GM21367 (cell line): ENCODE measurements at regions not wholly inside any gene's neighbourhood (a gene's known extent, or its start where the extent isn't known, plus 50 kb on each side); places are given as distances from the start of the nearest gene placed in this dataset.

Source experiments
- ATAC-seq: cut with Tn5 transposase; IDR thresholded peaks from one replicate; pipeline ENCODE4 v1.9.1; 2021; ENCODE audit not compliant: unreplicated experiment

DNA sequence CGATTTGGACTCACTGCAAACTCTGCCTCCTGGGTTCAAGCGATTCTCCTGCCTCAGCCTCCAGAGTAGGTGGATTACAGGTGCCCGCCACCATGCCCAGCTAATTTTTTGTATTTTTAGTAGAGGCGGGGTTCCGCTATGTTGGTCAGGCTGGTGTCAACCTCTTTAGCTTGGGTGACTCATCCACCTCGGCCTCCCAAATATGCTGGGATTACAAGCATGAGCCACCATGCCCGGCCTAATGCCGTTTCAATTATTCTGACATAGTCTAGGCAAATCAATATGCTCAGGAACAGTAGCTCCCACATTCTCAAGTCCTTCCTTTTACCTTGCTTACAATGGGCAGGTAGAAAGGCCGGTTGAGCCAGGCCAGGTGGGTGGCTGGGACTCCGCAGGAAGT is 82.0 kb upstream of the EEA1 start:
- no peak for ATAC-seq

DNA sequence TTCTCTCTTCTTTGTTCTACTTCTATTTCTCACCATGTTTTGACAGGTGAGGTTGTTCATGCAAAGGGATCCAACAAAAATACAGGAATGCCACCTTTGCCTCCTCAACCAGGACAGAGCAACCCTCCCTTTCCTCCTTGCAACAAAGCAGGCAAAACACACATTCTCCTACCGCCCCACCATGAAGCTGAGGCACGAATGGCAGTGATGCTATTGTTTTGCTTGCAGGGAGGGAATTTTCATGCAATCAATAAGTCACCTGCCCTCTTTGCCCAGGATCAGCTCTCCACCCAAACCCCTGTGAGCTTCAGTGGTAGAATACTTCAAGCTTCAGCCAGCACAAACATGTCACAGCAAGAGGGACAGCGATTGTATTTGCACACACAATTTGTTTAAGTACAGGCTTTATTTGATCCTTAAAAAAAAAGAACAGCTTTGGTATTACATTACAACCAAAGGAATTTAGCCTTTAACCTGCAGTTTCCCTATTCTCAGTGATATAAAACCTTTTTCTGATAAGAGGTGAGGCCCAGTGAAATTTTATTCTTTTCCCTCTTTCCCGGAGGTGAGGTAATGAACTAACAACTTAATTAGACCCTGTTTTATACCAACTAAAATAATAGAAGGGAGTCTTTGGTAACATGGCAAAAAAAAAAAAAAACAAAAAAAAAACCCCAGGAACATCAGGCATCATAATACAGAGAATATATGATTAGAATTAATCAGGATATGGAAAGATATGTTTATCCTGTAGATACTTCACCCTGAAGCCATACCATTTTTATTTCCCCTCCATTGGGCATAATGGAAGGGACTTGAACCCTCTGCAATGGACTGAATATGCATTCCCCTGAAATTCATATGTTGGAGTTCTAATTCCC is 87.0 kb upstream of the EEA1 start:
- no peak for ATAC-seq

DNA sequence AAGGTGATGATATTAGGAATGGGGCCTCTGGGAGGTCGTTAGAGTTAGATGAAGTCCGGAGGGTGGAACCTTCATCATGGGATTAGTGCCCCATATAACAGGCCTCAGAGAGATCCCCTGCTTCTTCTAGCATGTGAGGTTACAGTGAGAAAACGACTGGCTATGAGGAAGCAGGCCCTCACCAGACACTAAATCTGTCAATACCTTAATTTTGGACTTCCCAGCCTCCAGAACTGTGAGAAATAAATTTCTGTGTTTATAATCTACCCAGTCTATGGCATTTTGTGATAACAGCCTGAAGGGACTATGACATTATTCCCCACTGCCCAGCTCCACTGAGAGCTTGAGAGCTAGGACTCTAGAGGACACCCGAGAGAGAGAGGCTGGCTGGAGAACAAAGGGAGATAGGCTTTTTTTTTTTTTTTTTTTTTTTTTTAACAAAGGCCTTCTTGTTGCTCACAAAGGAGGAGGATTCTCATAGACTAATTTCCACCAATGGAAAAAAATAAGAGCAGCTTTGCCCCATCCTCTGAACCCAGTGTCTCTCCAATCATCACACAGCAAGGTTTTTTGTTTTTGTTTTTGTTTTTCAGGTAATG is 87.8 kb upstream of the EEA1 start:
- no peak for ATAC-seq

DNA sequence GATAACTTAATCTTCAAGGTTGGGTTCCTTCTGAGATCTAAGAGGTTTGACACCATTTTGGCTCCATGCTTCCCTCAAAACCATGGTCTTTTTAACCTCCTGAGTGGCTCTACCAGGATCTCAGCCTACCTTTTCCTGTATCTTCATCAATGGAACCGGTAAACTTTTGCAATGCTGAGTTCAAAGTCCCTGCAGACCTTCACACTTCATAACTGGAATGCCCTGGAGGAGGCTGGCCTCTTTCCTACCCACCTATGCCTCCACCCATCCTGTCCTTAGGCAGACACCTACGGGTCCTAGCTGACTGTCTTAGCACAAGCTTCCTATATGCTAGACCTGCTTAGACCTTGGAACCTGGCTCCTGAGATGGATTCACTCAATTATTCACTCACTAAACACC is 89.5 kb upstream of the EEA1 start:
- ATAC-seq: no peak

DNA sequence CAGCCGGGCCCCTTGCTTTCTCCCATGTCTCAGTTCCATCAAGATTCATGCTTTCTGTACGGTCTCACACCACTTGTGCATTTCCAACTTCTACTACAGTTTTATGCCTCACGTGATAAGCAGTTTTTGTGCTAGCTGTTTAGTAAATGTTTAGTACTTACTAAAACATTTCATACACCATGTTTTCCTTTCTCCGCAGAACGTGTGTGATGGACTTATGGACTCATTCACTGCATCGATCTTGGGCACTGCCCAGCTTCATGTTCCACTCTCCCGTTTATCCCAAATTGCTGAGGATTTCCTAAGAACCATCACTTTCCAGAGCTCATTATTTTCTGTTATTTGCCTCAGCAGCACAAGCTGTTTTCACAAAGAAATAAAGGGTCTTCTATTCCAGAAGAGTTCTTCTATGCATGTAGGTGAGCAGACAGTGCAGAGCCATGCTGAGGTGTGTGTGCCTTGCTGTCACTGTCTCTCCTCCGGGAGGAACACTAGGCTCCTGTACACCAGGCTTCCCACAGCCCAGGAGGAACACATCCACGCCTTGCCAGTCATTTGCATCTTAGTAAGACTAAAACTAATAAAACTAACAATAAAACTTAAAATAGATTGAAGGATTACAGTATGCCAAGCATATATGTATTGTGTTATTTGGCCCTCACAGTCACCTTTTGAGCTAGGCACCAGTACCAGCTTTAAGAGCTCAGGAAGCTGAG is 90.3 kb upstream of the EEA1 start:
- no peak for ATAC-seq

DNA sequence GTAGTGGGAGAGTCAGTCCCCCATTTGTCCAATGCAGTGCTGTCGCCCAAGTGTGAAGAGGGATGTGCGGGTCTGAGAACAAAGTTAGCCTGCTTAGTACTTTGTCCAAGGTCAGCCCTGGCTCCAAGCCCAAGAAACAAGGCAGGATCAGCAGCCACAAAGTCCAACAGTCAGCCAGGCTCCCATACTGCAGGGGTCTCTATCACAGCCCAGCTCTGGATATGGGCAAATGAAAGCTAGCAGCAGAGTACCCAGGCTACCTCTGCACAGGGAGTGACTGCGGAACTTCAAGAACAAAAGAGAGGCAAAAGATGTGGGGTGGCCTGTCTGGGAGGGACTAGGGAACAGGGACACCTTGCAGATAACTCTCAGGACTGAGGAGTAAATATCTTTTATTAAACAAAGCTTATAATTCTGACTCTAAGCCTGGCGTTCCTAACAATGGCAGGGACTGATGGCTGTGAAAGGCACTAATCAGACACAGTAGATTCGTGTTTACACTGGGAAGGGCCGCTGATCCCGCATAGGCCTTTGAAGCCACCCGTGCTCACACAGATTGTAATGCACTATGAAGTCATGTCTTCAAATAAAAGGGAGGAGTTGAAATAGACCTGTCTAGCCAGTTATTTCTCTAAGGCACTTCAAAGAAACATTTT is 91.0 kb upstream of the EEA1 start:
- no peak for ATAC-seq

DNA sequence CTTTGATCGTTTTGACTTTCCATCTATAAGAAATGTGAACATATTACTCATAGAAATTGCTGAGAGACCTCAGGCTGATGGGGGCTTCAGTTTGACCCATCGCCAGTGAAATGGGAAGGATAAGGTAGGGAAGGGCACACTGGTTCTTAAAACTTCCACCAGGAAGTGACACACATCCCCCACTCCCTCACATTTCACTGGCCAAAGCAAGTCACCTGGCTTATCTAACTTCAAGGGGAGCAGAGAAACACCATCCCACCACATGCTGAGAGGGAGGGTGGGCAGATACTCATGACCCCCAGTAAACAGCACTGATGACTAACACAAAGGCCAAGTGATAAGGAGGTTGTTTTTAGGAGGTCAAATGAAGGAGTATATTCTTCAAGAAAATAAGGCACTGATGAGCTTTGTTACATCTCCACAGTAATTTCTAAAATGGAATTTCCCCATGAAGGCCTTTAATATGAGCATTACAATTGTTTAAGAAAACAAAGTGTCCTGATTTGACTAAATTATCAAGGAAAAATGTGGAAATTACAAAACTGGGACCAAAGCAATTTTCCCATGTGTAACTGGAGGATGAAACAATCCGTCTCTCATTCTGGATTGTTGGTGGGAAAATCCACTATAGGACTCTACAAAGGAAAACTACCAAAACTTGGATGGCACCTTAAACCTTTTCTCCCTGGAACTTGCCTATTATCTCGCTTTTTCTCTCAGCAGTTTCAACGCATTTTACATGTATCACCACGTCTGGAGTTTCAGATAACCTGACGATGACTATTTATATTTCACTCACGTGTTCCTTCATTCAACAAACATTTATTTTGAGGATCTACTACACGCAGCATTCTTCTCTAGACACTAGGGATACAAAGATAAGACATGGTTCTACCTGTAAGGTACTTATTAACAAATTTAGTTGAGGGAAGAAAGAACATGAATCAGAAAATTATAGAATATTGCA is 91.8 kb upstream of the EEA1 start:
- no peak for ATAC-seq

DNA sequence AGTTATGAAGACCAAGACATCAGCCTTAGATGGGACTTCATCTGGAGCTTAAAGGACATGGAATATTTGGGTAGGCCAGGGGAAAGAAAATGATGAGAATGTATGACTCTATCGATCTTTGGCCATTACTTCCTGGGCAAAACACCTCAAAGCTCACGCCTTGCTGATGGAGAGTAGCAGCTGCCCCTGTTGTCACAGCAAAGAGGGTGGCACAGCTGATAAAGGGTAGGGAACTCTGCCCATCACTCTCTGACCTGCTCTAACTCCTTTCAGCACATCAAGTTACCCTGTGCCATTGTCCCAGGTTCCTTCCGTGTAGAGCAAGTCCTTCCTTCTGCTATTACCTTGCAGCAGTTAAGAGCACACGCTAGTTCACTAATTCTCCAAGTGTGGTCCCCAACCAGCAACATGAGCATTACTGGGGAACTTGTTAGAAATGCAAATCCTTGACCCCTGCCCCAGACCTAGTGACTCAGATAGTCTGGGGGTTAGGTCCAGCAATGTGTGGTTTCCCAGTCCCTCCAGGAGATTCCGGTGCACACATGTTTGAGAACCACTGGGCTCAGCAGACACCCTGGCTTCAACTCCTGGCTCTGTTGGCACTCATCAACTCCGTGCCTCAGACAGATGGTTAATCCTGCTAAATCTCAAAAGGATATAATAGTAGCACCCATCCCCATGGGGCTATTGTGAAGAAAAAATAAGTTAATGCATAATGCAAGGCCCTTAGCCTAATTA is 93.7 kb upstream of the EEA1 start:
- ATAC-seq: no peak

DNA sequence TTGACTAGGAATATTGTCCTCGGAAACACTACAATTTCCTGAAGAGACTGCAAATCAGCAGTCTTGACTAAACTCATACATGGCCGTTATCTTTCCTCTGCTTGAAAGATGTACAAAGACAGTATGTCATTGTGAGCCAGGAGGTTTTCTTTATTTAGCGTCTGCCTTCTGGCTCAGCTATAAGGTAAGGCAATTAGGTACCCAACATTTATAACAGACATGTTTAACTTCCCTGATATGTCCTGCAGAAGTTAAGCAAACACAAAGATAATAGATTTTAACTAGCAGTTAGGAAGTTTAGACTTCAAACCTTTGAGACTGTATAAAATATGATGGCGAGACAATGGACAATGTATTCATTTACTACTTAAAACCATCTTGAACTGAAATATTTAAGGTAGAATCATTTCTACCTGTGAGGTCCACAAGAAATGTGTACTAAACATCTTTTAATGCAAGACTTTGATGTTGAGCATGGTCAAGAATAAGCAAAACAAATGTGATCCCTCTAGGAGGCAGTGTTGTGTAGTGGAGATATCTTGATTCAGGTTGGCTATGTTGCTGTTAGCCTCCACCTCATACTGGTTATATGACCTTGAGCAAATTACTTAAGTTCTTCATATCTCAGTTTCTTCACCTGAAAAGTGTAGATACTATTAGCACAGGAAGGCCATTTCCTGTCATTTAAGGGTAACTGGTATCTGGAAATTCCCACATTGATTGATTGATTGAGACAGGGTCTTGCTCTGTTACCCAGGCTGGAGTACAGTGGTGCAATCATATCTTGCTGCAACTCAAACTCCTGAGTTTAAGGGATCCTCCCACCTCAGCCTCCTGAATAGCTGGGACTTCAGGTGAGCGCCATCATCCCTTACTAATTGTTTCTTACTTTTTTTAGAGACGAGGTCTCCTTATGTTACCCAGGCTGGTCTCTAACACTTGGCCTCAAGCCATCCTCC is 96.3 kb upstream of the EEA1 start:
- peak; percentile 71 for ATAC-seq

DNA sequence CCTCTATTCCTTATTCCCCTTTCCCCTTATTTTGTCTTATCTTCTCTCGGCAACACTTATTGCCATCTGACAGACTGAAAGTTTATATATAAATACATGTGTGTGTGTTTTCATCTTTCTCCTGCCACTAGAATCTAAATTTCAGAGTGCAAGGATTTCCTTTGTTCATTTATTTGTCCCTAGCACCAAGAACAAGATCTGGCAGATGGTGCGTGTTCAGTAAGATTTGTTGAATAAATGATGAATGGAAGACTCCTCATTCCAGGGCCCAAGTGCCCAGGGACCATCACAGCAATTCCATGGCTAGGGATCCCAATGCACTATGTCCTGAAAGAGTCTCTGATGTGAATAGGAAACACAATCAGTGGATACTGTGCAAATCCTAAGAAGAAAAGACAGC is 97.9 kb upstream of the EEA1 start:
- ATAC-seq: no peak

DNA sequence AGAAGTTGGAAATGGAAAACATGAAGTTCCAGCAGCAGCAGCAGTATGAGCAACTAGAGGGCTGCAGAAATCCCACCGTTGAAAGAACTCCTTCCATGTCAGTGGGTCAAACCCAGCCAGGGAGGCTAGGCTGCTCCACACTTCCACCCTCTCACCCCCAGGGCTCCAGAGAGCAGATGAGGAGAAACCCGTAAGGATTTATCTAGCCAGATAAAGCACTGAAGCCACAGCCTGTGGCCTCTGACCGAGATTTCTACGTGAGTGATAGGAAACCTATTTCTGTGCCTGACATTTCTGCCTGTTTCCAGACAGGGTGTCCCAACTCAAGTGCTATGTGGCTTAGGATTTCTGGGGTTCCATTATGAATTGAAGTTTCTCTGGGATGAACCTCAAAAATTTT is 100.0 kb upstream of the EEA1 start:
- ATAC-seq: no peak

DNA sequence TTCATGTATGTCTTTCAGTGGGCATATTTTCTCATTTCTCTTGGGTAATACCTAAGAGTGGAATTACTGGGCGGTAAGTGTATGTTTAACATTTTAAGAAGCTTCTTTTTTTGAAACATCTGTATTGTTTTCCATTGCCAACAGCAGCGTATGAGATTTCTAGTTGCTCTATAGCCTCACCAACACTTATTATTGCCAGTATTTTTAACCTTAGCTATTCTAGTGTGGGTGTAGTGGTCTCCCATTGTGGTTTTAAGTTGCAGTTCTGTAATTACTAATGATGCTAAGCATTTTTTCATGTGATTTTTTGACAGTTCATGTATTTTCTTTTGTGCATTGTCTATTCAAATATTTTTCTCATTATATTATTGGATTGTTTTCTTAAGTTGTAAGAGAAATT is 101.9 kb upstream of the EEA1 start:
- ATAC-seq: no peak

DNA sequence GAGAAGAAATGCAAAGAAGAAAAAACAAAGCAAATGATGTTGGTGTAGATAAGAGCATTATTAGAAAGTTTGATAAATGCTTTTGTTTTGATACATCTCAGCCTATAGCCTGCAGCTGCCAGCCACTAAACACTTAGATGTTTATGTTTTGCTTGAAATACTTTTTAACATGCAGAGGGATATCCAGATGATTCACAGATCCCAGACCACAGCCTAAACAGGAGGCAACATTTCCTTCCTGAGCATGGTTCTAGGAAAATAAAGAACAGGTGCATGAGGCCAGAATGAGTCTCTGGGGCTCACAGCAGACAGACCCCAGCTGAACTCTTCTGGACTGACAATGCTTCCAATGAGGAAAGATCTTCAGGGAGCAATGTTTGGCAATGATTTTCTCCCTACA is 103.7 kb upstream of the EEA1 start:
- ATAC-seq: no peak

DNA sequence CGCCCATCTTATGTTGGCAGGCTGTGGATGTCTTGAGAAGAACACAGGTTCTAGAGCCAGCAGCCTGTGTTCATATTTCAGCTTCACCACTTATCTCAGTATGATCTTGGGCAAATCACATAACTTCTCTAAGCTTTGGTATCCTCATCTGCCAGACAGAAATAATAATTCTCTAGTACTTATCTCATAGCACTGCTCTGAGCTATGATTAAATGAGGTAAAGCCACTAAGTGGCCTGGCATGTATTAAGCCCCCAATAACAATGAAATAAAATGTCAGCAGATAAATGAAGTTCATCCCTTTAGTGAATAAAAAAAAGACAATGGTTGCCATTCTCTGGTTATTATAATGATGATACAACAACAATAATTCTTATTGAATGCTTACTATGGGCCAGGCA is 104.9 kb upstream of the EEA1 start:
- no peak for ATAC-seq

DNA sequence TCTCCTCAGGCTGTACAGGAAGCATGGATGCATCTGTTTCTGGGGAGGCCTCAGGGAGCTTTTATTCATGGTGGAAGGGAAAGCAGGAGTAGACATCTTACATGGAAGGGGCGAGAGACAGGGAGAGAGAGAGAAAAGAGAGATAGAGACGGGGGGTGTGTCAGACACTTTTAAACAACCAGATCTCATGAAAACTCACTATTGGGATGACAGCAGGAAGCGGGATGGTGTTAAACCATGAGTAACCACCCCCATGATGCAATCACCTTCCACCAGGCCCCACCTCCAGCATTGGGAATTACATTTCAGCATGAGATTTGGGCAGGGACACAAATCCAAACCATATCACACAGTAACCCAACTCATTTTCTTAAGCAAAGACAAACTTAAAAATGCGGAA is 110.0 kb upstream of the EEA1 start:
- ATAC-seq: no peak

DNA sequence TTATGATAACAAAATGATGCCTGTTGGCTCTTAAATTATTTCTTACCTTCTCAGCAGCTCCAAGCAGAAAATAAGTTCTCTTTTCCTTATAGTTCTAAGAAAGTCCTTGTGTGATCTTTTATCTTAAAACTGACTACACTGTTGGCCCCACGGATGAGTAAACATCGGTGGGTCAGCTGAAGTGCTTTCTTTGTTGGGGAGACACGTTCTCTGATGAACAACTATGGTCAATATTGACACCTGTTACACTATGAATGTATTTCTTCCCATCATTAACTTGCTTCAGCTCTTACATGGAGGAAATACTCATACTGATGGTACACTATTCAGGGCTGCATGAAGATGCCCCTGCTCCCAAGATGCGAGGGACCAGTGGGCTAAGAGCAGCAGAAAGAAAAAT is 110.8 kb upstream of the EEA1 start:
- ATAC-seq: no peak

DNA sequence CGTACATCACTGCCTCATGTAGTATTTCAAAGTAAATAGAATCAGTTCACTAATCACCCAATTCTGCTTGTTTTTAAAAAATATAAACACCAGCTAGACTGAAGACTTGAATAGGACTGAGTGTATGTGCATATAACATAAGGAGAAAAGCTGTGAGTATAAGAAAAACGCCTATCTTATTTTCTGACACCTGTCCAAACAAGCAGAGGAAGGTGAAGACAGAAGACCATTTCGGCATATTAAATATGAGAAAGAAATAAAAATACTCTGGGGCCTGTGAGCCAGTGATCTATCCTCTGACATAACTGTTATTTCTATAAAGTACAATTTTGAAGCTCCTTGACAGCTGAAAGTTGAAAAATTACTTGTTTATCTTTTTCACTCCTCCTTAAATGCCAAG is 111.3 kb upstream of the EEA1 start:
- no peak for ATAC-seq

DNA sequence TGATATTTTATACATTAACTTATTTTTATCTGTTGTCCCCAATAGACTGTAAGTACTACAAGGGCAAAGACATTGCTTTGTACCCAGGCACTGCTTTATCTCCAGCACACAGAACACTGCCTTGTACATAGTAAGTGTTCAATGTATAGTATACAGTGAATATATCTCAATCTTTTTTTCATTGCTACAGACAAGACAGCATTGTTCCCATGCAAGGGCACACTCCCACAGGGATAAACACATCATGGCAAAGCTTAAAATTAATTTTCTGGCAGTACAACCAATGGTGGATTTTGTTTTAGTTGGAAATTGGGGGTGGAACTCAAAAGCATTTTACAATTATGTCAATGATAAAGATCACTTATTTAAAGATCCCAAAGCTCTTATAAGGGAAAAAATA is 112.3 kb upstream of the EEA1 start:
- ATAC-seq: no peak

DNA sequence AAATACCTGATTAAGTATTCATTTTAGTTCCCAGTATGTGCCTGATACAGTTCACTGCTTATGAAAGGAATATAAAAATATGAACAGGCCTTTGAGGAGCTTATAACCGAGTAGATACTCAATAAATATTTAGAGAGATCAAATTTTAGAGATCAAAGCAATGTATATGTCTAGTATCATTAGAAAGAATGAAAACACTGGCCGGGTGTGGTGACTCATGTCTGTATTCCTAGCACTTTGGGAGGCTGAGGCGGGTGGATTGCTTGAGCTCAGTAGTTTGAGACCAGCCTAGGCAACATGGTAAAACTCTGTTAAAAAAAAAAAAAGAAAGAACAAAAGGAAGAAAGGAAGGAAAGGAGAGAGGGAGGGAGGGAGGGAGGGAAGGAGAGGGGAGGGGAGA is 113.2 kb upstream of the EEA1 start:
- no peak for ATAC-seq
